ENCODE measurements at regions not wholly inside any gene's neighbourhood (a gene's known extent, or its start where the extent isn't known, plus 50 kb on each side); places are given as distances from the start of the nearest gene placed in this dataset.
"Not testable (repeated sequence)": the region's sequence is repeated elsewhere in the genome, so short reads cannot be mapped to it uniquely, and the experiment has no call there.

- DNase-seq: no peak
- Histone ChIP-seq H3K36me3 (ENCODE audit: control insufficient read depth in 3 of 3, insufficient read depth in 2 of 3, low read depth in 1 of 3, low read length in 3 of 3) (no peaks in the 10 kb centered on the region), H3K27ac (ENCODE audit: low read depth in 1 of 3, low read length in 2 of 3) (no peak overlapping the region), H3K9me3 (ENCODE audit: control insufficient read depth in 2 of 2, insufficient read depth in 1 of 2, low read depth in 1 of 2, low read length in 1 of 2) (no peaks in the 10 kb centered on the region), H3K4me1 (ENCODE audit: control insufficient read depth in 3 of 3, insufficient read depth in 2 of 3, low read depth in 1 of 3, low read length in 2 of 3) (no peaks in the 10 kb centered on the region), H3K4me3 (ENCODE audit: low read depth in 1 of 3, low read length in 3 of 3) (no peak overlapping the region), H3K27me3 (ENCODE audit: control insufficient read depth in 3 of 3, insufficient read depth in 3 of 3, low read length in 3 of 3) (no peaks in the 10 kb centered on the region)
- no peak for FAIRE-seq
- 73 to 86% (median 77%) methylated on average over 2 of the region's 2 CpGs for WGBS, 3 donors
Measured at GRCh38 chr3:170657312-170657711, 71.4 kb upstream of the SLC7A14 start.

- H3K4me1 ChIP-seq (ENCODE audit: control insufficient read depth in 3 of 3, insufficient read depth in 2 of 3, low read depth in 1 of 3, low read length in 2 of 3): no peaks in the 10 kb centered on the region
- no peaks in the 10 kb centered on the region for H3K36me3 ChIP-seq (ENCODE audit: control insufficient read depth in 3 of 3, insufficient read depth in 2 of 3, low read depth in 1 of 3, low read length in 3 of 3)
- no peaks in the 10 kb centered on the region for H3K27me3 ChIP-seq (ENCODE audit: control insufficient read depth in 3 of 3, insufficient read depth in 3 of 3, low read length in 3 of 3)
- H3K4me3 ChIP-seq (ENCODE audit: low read depth in 1 of 3, low read length in 3 of 3): no peak overlapping the region
- 77 to 93% (median 87%) methylated on average over 2 of the region's 2 CpGs for WGBS, 3 donors
- no peak for FAIRE-seq
- DNase-seq: no peak
- no peaks in the 10 kb centered on the region for H3K9me3 ChIP-seq (ENCODE audit: control insufficient read depth in 2 of 2, insufficient read depth in 1 of 2, low read depth in 1 of 2, low read length in 1 of 2)
- H3K27ac ChIP-seq (ENCODE audit: low read depth in 1 of 3, low read length in 2 of 3): no peak overlapping the region
Measured at GRCh38 chr3:170656284-170656683, 70.4 kb upstream of the SLC7A14 start.

DNA sequence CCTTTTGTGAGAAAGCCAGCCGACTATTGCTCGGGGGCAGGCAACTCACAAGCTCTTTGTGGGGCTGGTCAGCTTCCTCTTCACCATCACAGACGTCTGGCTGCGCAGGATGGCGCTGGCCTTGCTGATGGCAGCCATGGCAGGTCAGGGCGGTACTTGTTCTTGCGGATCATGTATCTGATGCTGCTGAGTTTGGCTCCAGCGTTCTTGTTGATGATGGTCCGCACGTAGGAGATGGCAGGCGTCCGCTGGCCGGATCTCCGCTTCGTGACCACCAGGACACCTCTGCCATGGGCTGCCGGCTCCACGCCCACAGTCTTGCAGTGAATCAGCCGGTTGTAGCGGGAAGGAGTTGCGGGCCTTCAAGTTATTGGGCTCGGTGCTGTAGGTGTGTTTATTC lies 67.9 kb upstream of the SLC7A14 start:
- DNase-seq: no peak
- no peaks in the 10 kb centered on the region for H3K9me3 ChIP-seq (ENCODE audit: control insufficient read depth in 2 of 2, insufficient read depth in 1 of 2, low read depth in 1 of 2, low read length in 1 of 2)
- H3K36me3 ChIP-seq (ENCODE audit: control insufficient read depth in 3 of 3, insufficient read depth in 2 of 3, low read depth in 1 of 3, low read length in 3 of 3): no peaks in the 10 kb centered on the region
- H3K27me3 ChIP-seq (ENCODE audit: control insufficient read depth in 3 of 3, insufficient read depth in 3 of 3, low read length in 3 of 3): no peaks in the 10 kb centered on the region
- 90 to 95% (median 90%) methylated on average over 21 of the region's 21 CpGs for WGBS, 3 donors
- no peak overlapping the region for H3K27ac ChIP-seq (ENCODE audit: low read depth in 1 of 3, low read length in 2 of 3)
- FAIRE-seq: no peak
- no peak overlapping the region for H3K4me3 ChIP-seq (ENCODE audit: low read depth in 1 of 3, low read length in 3 of 3)
- no peaks in the 10 kb centered on the region for H3K4me1 ChIP-seq (ENCODE audit: control insufficient read depth in 3 of 3, insufficient read depth in 2 of 3, low read depth in 1 of 3, low read length in 2 of 3)

GRCh38 chr3:170651260-170651845 lies 65.5 kb upstream of the SLC7A14 start:
- H3K27ac ChIP-seq (ENCODE audit: low read depth in 1 of 3, low read length in 2 of 3): no peak overlapping the region
- no peaks in the 10 kb centered on the region for H3K36me3 ChIP-seq (ENCODE audit: control insufficient read depth in 3 of 3, insufficient read depth in 2 of 3, low read depth in 1 of 3, low read length in 3 of 3)
- no peak for FAIRE-seq
- 67 to 80% (median 67%) methylated on average over 7 of the region's 7 CpGs for WGBS, 3 donors
- no peaks in the 10 kb centered on the region for H3K9me3 ChIP-seq (ENCODE audit: control insufficient read depth in 2 of 2, insufficient read depth in 1 of 2, low read depth in 1 of 2, low read length in 1 of 2)
- no peaks in the 10 kb centered on the region for H3K4me1 ChIP-seq (ENCODE audit: control insufficient read depth in 3 of 3, insufficient read depth in 2 of 3, low read depth in 1 of 3, low read length in 2 of 3)
- H3K4me3 ChIP-seq (ENCODE audit: low read depth in 1 of 3, low read length in 3 of 3): no peak overlapping the region
- no peaks in the 10 kb centered on the region for H3K27me3 ChIP-seq (ENCODE audit: control insufficient read depth in 3 of 3, insufficient read depth in 3 of 3, low read length in 3 of 3)
- no peak for DNase-seq

DNA sequence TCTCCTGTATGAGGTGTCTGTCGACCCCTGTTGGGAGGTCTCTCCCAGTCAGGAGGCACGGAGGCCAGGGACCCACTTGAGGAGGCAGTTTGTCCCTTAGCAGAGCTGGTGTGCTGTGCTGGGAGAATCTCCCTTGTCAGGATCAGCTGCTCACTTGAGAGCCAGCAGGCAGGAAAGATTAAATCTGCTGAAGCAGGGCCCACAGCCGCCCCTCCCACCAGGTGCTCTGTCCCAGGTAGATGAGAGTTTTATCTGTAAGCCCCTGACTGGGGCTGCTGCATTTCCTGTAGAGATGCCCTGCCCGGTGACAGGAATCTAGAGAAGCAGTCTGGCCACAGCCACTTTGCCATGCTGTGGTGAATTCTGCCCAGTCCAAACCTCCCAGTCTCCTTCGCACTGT lies 64.7 kb upstream of the SLC7A14 start:
- not testable (repeated sequence) for H3K9me3 ChIP-seq (ENCODE audit: control insufficient read depth in 2 of 2, insufficient read depth in 1 of 2, low read depth in 1 of 2, low read length in 1 of 2); H3K27ac ChIP-seq (ENCODE audit: low read depth in 1 of 3, low read length in 2 of 3); FAIRE-seq; H3K4me1 ChIP-seq (ENCODE audit: control insufficient read depth in 3 of 3, insufficient read depth in 2 of 3, low read depth in 1 of 3, low read length in 2 of 3); H3K4me3 ChIP-seq (ENCODE audit: low read depth in 1 of 3, low read length in 3 of 3); DNase-seq; H3K36me3 ChIP-seq (ENCODE audit: control insufficient read depth in 3 of 3, insufficient read depth in 2 of 3, low read depth in 1 of 3, low read length in 3 of 3); H3K27me3 ChIP-seq (ENCODE audit: control insufficient read depth in 3 of 3, insufficient read depth in 3 of 3, low read length in 3 of 3)
- 68 to 70% (median 69%) methylated on average over 5 of the region's 5 CpGs for WGBS, 3 donors

DNA sequence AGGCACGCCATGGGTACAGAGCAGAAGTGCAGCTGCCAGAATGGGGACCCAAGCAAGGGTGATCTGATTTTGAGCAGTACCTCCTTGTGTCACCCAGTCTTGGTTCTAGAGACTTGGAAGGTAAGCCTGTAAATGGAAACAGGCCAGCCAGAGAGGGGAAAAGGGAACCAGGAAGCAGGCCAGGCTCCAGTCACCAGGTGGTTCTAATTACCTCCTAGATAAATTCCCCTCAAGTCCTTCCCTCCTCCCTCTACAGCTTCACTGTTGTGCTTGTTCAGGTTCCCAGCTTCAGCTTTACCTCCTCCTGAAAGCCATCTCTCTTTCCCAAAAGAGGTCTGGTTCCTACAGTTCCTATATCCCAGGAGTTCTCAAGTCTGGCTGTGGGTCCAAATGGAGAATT lies 58.8 kb upstream of the SLC7A14 start:
- H3K27ac ChIP-seq (ENCODE audit: low read depth in 1 of 3, low read length in 2 of 3): no peak overlapping the region
- WGBS, 3 donors: 59 to 78% (median 62%) methylated on average over 1 of the region's 1 CpG
- no peaks in the 10 kb centered on the region for H3K36me3 ChIP-seq (ENCODE audit: control insufficient read depth in 3 of 3, insufficient read depth in 2 of 3, low read depth in 1 of 3, low read length in 3 of 3)
- H3K27me3 ChIP-seq (ENCODE audit: control insufficient read depth in 3 of 3, insufficient read depth in 3 of 3, low read length in 3 of 3): no peaks in the 10 kb centered on the region
- no peak overlapping the region for H3K4me3 ChIP-seq (ENCODE audit: low read depth in 1 of 3, low read length in 3 of 3)
- FAIRE-seq (no peak), DNase-seq (peak in 1 of 2 donors; percentile 27)
- H3K9me3 ChIP-seq (ENCODE audit: control insufficient read depth in 2 of 2, insufficient read depth in 1 of 2, low read depth in 1 of 2, low read length in 1 of 2): no peaks in the 10 kb centered on the region
- no peaks in the 10 kb centered on the region for H3K4me1 ChIP-seq (ENCODE audit: control insufficient read depth in 3 of 3, insufficient read depth in 2 of 3, low read depth in 1 of 3, low read length in 2 of 3)

DNA sequence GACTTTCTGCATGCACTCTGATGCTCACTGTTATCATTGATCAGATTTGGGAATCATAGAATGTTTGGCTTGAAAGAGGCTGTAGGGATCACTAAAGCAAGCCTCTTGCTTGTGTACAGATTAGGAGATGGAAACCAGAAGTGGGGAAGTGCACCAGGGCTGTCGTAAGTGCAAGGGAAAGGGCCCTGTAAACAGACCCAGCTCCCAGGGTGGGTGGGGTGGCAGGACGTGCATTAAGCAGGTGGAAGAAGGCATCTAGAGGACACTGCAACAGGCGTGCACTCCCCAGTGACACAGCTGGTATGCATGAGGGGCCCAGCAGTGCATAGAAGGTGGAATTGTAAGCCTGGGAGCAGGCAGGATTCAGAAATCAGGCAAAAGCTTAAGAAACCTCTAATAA lies 58.0 kb upstream of the SLC7A14 start:
- H3K4me1 ChIP-seq (ENCODE audit: control insufficient read depth in 3 of 3, insufficient read depth in 2 of 3, low read depth in 1 of 3, low read length in 2 of 3): no peaks in the 10 kb centered on the region
- no peak overlapping the region for H3K4me3 ChIP-seq (ENCODE audit: low read depth in 1 of 3, low read length in 3 of 3)
- H3K36me3 ChIP-seq (ENCODE audit: control insufficient read depth in 3 of 3, insufficient read depth in 2 of 3, low read depth in 1 of 3, low read length in 3 of 3): no peaks in the 10 kb centered on the region
- no peaks in the 10 kb centered on the region for H3K27me3 ChIP-seq (ENCODE audit: control insufficient read depth in 3 of 3, insufficient read depth in 3 of 3, low read length in 3 of 3)
- 77 to 79% (median 77%) methylated on average over 3 of the region's 3 CpGs for WGBS, 3 donors
- H3K27ac ChIP-seq (ENCODE audit: low read depth in 1 of 3, low read length in 2 of 3): no peak overlapping the region
- no peak for FAIRE-seq
- no peaks in the 10 kb centered on the region for H3K9me3 ChIP-seq (ENCODE audit: control insufficient read depth in 2 of 2, insufficient read depth in 1 of 2, low read depth in 1 of 2, low read length in 1 of 2)
- no peak for DNase-seq

DNA sequence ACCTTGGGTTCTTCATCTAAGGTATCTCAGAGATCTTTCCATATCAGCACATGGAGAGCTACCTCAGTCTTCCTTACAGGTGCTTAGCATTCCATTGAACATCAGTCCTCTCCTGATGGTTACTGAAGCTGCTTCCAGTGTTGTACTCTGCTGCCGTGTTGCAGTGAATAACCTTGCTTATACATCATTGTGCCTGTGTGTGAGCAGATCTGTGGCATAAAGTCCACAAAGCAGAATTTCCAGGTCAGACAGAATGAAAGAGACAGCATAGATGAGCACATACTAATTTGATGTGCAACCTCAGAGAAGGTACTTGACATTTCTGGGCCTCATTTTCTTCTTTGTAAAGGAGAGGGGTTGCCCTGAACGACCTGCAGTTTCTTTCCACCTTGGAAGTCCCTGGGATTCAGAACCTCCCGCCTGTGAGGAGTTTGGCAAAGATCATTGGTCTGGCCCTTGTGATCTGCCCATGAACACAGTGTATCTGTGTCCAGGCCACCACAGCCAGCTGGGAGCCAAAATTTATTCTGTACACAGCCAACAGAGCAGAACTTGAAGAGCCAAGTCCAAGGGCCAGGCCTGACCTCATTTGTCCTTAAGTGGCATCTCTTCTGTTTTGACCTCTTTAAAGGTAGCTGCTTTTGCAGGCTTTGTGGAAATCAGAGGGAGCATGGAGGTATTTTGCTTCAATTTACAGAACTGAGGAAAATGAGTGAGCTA lies 57.2 kb upstream of the SLC7A14 start:
- Histone ChIP-seq H3K36me3 (ENCODE audit: control insufficient read depth in 3 of 3, insufficient read depth in 2 of 3, low read depth in 1 of 3, low read length in 3 of 3) (no peaks in the 10 kb centered on the region), H3K27ac (ENCODE audit: low read depth in 1 of 3, low read length in 2 of 3) (no peak overlapping the region), H3K9me3 (ENCODE audit: control insufficient read depth in 2 of 2, insufficient read depth in 1 of 2, low read depth in 1 of 2, low read length in 1 of 2) (no peaks in the 10 kb centered on the region), H3K4me1 (ENCODE audit: control insufficient read depth in 3 of 3, insufficient read depth in 2 of 3, low read depth in 1 of 3, low read length in 2 of 3) (no peaks in the 10 kb centered on the region), H3K27me3 (ENCODE audit: control insufficient read depth in 3 of 3, insufficient read depth in 3 of 3, low read length in 3 of 3) (no peaks in the 10 kb centered on the region), H3K4me3 (ENCODE audit: low read depth in 1 of 3, low read length in 3 of 3) (no peak overlapping the region)
- WGBS, 3 donors: 75 to 88% (median 78%) methylated on average over 3 of the region's 3 CpGs
- no peak for DNase-seq
- no peak for FAIRE-seq

All from small intestine (tissue), 7 donors.